Fibroblast of lung (primary cell): ENCODE measurements at regions not wholly inside any gene's neighbourhood (a gene's known extent, or its start where the extent isn't known, plus 50 kb on each side); places are given as distances from the start of the nearest gene placed in this dataset.

Experiments used
- EZH2 ChIP-seq: IDR thresholded peaks from 2 replicates; pipeline ENCODE4 v1.5.1; 2012; ENCODE audit warnings: low read length, control low read depth, mild to moderate bottlenecking; ENCODE audit errors: missing control alignments
- TF ChIP-seq, protein P1 (sequence below), 2 donors: IDR thresholded peaks in 1 of 2; conservative IDR thresholded peaks in 1 of 2; 1 replicate in 1 of 2; 2 replicates in 1 of 2; pipeline ENCODE4 v1.5.1; 2011 to 2012; ENCODE audit warnings: low read length in 2 of 2, control low read depth in 1 of 2, inconsistent platforms in 1 of 2, low read depth in 1 of 2, mild to moderate bottlenecking in 1 of 2

GRCh38 chr11:71064183-71064582 lies 188.2 kb downstream of the SHANK2 start:
- TF ChIP-seq, protein P1, sequence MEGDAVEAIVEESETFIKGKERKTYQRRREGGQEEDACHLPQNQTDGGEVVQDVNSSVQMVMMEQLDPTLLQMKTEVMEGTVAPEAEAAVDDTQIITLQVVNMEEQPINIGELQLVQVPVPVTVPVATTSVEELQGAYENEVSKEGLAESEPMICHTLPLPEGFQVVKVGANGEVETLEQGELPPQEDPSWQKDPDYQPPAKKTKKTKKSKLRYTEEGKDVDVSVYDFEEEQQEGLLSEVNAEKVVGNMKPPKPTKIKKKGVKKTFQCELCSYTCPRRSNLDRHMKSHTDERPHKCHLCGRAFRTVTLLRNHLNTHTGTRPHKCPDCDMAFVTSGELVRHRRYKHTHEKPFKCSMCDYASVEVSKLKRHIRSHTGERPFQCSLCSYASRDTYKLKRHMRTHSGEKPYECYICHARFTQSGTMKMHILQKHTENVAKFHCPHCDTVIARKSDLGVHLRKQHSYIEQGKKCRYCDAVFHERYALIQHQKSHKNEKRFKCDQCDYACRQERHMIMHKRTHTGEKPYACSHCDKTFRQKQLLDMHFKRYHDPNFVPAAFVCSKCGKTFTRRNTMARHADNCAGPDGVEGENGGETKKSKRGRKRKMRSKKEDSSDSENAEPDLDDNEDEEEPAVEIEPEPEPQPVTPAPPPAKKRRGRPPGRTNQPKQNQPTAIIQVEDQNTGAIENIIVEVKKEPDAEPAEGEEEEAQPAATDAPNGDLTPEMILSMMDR (conservative IDR thresholded peaks at IDR 0.05 in 1 of 2, IDR thresholded peaks at IDR 0.05 in 1 of 2; ENCODE audit: low read depth in 1 of 2, low read length in 2 of 2): no peak
- TF ChIP-seq EZH2: no peak
